Body of pancreas (tissue), 4 donors: ENCODE measurements at regions not wholly inside any gene's neighbourhood (a gene's known extent, or its start where the extent isn't known, plus 50 kb on each side); places are given as distances from the start of the nearest gene placed in this dataset.

ENCODE experiments used
- POLR2A ChIP-seq, 3 donors: fragments of 450-650 bp; IDR thresholded peaks; one replicate each; pipeline ENCODE4 v1.6.1; 2016; ENCODE audit warnings: antibody characterized with exemption in 3 of 3, mild to moderate bottlenecking in 2 of 3
- TF ChIP-seq, protein P1 (sequence below), 7 experiments: fragments of 450-650 bp in 4 of 7; fragments of 200-600 bp in 3 of 7; sonication (generic) in 3 of 7; IDR thresholded peaks; one replicate each; pipeline ENCODE4 v1.5.1; 2016 to 2019; ENCODE audit warnings: antibody characterized with exemption in 7 of 7

GRCh38 chr21:41055266-41055665 lies 112.7 kb upstream of the BACE2 start:
- TF ChIP-seq, protein P1, sequence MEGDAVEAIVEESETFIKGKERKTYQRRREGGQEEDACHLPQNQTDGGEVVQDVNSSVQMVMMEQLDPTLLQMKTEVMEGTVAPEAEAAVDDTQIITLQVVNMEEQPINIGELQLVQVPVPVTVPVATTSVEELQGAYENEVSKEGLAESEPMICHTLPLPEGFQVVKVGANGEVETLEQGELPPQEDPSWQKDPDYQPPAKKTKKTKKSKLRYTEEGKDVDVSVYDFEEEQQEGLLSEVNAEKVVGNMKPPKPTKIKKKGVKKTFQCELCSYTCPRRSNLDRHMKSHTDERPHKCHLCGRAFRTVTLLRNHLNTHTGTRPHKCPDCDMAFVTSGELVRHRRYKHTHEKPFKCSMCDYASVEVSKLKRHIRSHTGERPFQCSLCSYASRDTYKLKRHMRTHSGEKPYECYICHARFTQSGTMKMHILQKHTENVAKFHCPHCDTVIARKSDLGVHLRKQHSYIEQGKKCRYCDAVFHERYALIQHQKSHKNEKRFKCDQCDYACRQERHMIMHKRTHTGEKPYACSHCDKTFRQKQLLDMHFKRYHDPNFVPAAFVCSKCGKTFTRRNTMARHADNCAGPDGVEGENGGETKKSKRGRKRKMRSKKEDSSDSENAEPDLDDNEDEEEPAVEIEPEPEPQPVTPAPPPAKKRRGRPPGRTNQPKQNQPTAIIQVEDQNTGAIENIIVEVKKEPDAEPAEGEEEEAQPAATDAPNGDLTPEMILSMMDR (IDR thresholded peaks at IDR 0.05) = no peak
- no peak for TF ChIP-seq POLR2A (IDR thresholded peaks at IDR 0.05)
